Stomach (tissue), 8 donors: ENCODE measurements at regions not wholly inside any gene's neighbourhood (a gene's known extent, or its start where the extent isn't known, plus 50 kb on each side); places are given as distances from the start of the nearest gene placed in this dataset.

ENCODE experiments used
- DNase-seq, 2 donors: peaks; one replicate each; pipeline versions ENCODE4 v3.0.0 to v3.0.0-alpha.2; 2013 to 2019
- H3K27ac ChIP-seq, 5 donors: fragments of 200-600 bp in 4 of 5; sonication (generic) in 4 of 5; one replicate each; pipeline ENCODE4 v1.5.1; 2013 to 2019; ENCODE audit warnings: mild to moderate bottlenecking in 1 of 5, moderate library complexity in 1 of 5
- H3K27me3 ChIP-seq, 3 donors: fragments of 200-600 bp; sonication (generic); one replicate each; pipeline ENCODE4 v1.5.1; 2017 to 2019; ENCODE audit warnings: mixed run types in 1 of 3
- H3K36me3 ChIP-seq, 4 donors: fragments of 200-600 bp; sonication (generic); 1 replicate in 3 of 4; 2 replicates in 1 of 4; pipeline ENCODE4 v1.5.1; 2016 to 2019
- H3K4me1 ChIP-seq, 4 donors: fragments of 200-600 bp; sonication (generic); one replicate each; pipeline ENCODE4 v1.5.1; 2016 to 2019
- H3K4me3 ChIP-seq, 4 donors: fragments of 200-600 bp; sonication (generic) in 3 of 4; one replicate each; pipeline ENCODE4 v1.5.1; 2016 to 2019; ENCODE audit warnings: mild to moderate bottlenecking in 1 of 4
- H3K9me3 ChIP-seq, 4 donors: fragments of 200-600 bp; sonication (generic); one replicate each; pipeline ENCODE4 v1.5.1; 2016 to 2019
- EP300 ChIP-seq: sonication (generic); formaldehyde crosslinking; IDR thresholded peaks from one replicate; pipeline ENCODE4 v1.6.1; 2017; ENCODE audit warnings: antibody characterized with exemption
- POLR2A ChIP-seq, 4 donors: fragments of 450-650 bp; IDR thresholded peaks; one replicate each; pipeline ENCODE4 v1.6.1; 2016; ENCODE audit warnings: antibody characterized with exemption in 4 of 4, control low read depth in 2 of 4, mild to moderate bottlenecking in 1 of 4, moderate library complexity in 1 of 4
- POLR2AphosphoS5 ChIP-seq, 3 donors: sonication (generic); formaldehyde crosslinking; IDR thresholded peaks; one replicate each; pipeline ENCODE4 v1.6.1; 2016; ENCODE audit warnings: antibody characterized with exemption in 3 of 3
- WGBS, 5 donors: extraction: QIAGEN DNeasy Blood & Tissue Kit in 3 of 5; methylation state at CpG; one replicate each; pipeline versions ENCODE4 v1.1.5 to v1.1.7; 2013 to 2018; 5-methylcytosine and 5-hydroxymethylcytosine counted together
- intact Hi-C: fragments of 100-400 bp; cut with DNase I; formaldehyde crosslinking; loops from one replicate; pipeline ENCODE4 v1.15.1; 2023; ENCODE audit warnings: low total_unique reads
- TF ChIP-seq, protein P1 (sequence below), 7 experiments: fragments of 450-650 bp in 4 of 7; fragments of 200-600 bp in 3 of 7; sonication (generic) in 3 of 7; IDR thresholded peaks; one replicate each; pipeline ENCODE4 v1.5.1; 2016 to 2019; ENCODE audit warnings: antibody characterized with exemption in 7 of 7, control low read depth in 2 of 7, mild to moderate bottlenecking in 1 of 7
- donor health status: healthy with polysubstance abuse.
- donor health status: Bipolar disorder and iron deficiency.
- donor health status: healthy.

- intact Hi-C loops: no loop called here
- H3K4me1 ChIP-seq: no peaks in the 10 kb centered on the region
- DNase-seq: no peak
- no peak overlapping the region for H3K4me3 ChIP-seq
- H3K27ac ChIP-seq: no peak overlapping the region
- H3K36me3 ChIP-seq: no peaks in the 10 kb centered on the region
- peaks cover 0 to 11% (median 5%) of the 10 kb centered on the region in 4 donors for H3K9me3 ChIP-seq
- H3K27me3 ChIP-seq: peaks cover 0 to 70% (median 0%) of the 10 kb centered on the region in 3 donors
- TF ChIP-seq, protein P1, sequence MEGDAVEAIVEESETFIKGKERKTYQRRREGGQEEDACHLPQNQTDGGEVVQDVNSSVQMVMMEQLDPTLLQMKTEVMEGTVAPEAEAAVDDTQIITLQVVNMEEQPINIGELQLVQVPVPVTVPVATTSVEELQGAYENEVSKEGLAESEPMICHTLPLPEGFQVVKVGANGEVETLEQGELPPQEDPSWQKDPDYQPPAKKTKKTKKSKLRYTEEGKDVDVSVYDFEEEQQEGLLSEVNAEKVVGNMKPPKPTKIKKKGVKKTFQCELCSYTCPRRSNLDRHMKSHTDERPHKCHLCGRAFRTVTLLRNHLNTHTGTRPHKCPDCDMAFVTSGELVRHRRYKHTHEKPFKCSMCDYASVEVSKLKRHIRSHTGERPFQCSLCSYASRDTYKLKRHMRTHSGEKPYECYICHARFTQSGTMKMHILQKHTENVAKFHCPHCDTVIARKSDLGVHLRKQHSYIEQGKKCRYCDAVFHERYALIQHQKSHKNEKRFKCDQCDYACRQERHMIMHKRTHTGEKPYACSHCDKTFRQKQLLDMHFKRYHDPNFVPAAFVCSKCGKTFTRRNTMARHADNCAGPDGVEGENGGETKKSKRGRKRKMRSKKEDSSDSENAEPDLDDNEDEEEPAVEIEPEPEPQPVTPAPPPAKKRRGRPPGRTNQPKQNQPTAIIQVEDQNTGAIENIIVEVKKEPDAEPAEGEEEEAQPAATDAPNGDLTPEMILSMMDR (IDR thresholded peaks at IDR 0.05): no peak
- TF ChIP-seq POLR2AphosphoS5 (IDR thresholded peaks at IDR 0.05) (no peak), POLR2A (IDR thresholded peaks at IDR 0.05) (no peak), EP300 (no peak)
- 70 to 74% (median 74%) methylated on average over 22 of the region's 22 CpGs for WGBS, 5 donors
Measured at GRCh38 chr14:96625426-96625985, 123.3 kb downstream of the PAPOLA start.

GRCh38 chr14:96626121-96626768 lies 124.1 kb downstream of the PAPOLA start:
- WGBS, 5 donors: 46 to 67% (median 52%) methylated on average over 16 of the region's 16 CpGs
- peaks cover 0 to 70% (median 0%) of the 10 kb centered on the region in 3 donors for H3K27me3 ChIP-seq
- TF ChIP-seq POLR2A (IDR thresholded peaks at IDR 0.05): no peak
- intact Hi-C loops: no loop called here
- H3K9me3 ChIP-seq: peaks cover 0 to 11% (median 5%) of the 10 kb centered on the region in 4 donors
- no peaks in the 10 kb centered on the region for H3K4me1 ChIP-seq
- DNase-seq: no peak
- H3K4me3 ChIP-seq: no peak overlapping the region
- no peaks in the 10 kb centered on the region for H3K36me3 ChIP-seq
- no peak overlapping the region for H3K27ac ChIP-seq

GRCh38 chr14:96626916-96627315 lies 124.7 kb downstream of the PAPOLA start:
- WGBS, 5 donors: 54 to 68% (median 62%) methylated on average over 14 of the region's 14 CpGs
- no peak overlapping the region for H3K27ac ChIP-seq
- no peak for DNase-seq
- H3K4me1 ChIP-seq: no peaks in the 10 kb centered on the region
- no peak overlapping the region for H3K4me3 ChIP-seq
- TF ChIP-seq EP300 (no peak), POLR2AphosphoS5 (IDR thresholded peaks at IDR 0.05) (no peak), POLR2A (IDR thresholded peaks at IDR 0.05) (no peak)
- TF ChIP-seq, protein P1 (IDR thresholded peaks at IDR 0.05): no peak
- intact Hi-C loops: no loop called here
- H3K9me3 ChIP-seq: peaks cover 0 to 11% (median 5%) of the 10 kb centered on the region in 4 donors
- H3K27me3 ChIP-seq: peaks cover 0 to 63% (median 0%) of the 10 kb centered on the region in 3 donors
- no peaks in the 10 kb centered on the region for H3K36me3 ChIP-seq

DNA sequence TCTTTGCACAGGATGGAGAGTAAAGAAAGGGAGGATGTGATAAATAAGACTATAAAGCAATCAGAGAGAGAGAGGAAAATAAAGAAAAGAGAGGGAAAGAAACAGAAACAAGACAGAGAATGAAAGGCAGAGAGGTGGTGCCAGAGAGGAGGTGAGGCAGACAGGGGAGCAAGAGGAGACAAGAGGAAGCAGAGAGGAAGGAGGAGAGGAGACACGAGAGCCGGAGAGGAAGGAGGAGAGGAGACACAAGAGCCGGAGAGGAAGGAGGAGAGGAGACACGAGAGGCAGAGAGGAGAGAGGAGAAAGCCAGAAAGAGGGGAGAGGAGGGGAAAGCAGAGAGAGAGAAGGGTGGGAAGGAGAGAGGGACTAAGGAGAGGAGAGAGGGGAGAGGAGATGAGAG lies 125.2 kb downstream of the PAPOLA start:
- Histone ChIP-seq H3K27ac (no peak overlapping the region), H3K36me3 (no peaks in the 10 kb centered on the region), H3K9me3 (peaks cover 0 to 11% (median 5%) of the 10 kb centered on the region in 4 donors), H3K27me3 (peaks cover 0 to 58% (median 0%) of the 10 kb centered on the region in 3 donors), H3K4me3 (no peak overlapping the region), H3K4me1 (no peaks in the 10 kb centered on the region)
- intact Hi-C loops: no loop called here
- TF ChIP-seq, protein P1 (IDR thresholded peaks at IDR 0.05): no peak
- no peak for TF ChIP-seq EP300
- no peak for TF ChIP-seq POLR2AphosphoS5 (IDR thresholded peaks at IDR 0.05)
- TF ChIP-seq POLR2A (IDR thresholded peaks at IDR 0.05): no peak
- no peak for DNase-seq
- WGBS, 5 donors: 41 to 60% (median 51%) methylated on average over 4 of the region's 4 CpGs
